SIG-M5 (cell line): ENCODE measurements at regions not wholly inside any gene's neighbourhood (a gene's known extent, or its start where the extent isn't known, plus 50 kb on each side); places are given as distances from the start of the nearest gene placed in this dataset.

Experiments used
- DNase-seq: peaks from one replicate; lab custom pipeline; 2025; lab: John Stamatoyannopoulos, UW

DNA sequence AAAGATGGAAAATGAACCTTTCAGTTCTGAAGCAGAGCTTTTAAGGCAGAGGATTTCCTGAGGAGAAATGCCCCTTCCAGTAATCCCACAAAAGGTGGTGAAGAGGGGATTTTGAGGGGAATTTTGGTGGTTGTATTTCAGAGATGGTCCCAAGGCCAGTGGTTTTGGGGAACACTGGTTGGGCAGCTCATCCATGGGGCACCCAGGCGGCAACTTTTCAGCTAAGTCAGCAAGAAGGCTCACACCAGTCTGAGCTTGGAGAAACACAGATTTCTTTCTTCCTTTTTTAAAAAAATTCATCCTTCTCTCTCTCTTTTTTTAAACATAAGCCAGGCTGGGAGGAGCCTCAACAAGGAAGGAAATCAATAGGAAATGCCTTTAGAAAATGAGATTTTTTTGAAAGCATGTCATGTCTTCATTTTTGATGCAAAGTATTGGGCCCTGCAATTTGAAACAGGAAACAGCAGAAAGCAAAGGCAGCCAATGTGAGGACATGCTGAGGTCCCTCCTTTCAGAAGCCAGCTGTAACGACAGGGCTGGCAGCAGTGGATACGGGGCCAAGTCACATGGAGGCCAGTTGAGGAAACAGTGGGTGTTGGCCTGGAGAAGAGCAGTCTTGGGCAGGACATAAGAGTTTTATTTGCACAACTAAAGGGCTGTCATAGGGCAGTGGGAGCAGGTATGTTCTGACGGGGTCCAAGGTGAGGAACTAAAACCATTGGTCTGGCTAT, 155.3 kb upstream of the KLF4 start:
- no peak for DNase-seq

GRCh38 chr9:107639426-107639825, 149.9 kb upstream of the KLF4 start:
- no peak for DNase-seq

GRCh38 chr9:107638521-107639310, 149.1 kb upstream of the KLF4 start:
- no peak for DNase-seq

- no peak for DNase-seq
Measured at GRCh38 chr9:107637421-107638420, 148.2 kb upstream of the KLF4 start.

DNA sequence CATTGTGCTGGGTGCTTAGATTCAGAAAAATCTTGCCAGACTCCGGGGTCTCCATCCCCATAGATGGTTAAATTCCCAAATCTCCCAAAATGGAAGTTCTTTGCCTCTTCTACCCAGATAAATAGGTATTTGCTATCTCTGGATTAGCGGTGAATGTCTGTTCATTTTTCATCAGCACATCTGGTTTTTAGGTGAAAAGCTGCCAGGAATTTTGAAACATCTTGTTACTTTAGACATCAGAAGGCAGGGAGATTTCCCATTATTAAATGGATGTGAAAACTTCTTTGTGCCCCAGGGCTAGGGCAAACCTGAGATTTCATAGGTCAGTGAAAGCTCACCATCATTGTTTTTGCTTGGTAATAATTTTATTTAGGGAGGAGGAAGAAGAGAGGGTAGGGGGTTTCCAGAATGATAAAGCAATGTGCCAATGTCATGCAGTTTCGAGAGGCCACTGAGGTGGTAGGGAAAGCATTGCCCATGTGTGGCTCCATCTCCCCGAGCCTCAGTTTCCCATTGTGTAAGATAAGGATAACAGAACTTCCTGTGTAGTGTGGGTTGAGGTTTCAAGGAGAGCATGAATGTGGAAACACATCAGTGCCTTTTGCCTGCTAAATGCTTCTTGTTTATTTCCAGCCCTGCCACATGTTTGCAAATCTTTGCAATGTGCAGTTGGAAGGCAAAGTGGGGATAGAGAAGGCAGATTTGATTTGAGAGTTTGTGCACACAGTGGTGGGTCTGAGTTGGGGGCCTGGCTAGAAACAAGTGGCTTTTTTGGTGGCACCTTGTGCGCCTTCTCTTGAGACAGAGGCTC, 147.2 kb upstream of the KLF4 start:
- DNase-seq, result no peak

DNA sequence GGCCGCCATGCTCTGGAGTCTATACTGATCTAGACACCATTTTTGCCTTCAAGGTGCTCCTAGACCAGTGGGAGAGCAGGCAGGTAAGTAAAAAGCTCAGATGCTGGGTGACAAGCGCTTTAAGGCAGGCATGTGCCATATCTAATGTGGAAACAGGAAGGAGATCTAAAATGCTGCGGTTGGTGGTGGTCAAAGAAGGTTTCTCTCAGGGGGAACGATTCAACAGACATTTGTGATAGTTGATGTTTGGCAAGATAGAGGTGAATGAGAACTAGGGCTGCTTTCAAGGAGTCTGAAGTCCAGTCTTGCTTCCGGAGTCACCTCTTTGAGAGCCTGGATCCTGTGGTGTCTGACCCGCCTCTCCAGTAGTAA, 146.2 kb upstream of the KLF4 start:
- no peak for DNase-seq

DNA sequence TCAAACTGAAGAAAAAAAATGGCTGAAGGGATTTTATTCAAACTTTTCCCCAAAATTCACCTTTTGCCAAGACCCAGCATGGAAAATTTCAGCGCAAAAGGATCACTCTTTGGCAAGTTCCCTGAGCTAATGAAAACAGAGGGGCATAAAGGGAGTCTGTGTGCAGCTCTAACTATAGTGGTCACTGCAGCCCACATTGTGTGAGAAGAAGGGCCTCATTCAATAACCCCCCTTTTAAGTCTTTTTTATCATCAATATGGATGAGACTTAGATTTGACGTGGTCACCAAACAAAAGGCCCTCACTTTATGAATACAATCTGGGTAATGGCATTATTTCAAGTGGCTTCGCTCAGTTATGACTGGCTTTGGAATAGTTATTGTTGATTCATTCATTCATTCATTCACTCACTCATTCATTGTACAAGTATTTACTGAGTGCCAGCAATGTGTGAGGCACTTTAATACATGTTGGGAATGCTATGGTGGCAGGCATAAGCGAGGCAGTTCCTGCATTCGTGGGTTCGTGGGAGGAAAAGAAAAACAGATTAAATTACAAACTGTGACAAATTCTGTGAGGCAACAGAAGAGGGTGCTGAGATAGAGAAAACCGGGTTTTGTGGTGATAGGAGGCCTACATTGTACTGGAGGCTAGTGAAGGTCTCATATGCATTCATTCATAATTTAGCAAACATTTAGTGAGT, 145.7 kb upstream of the KLF4 start:
- no peak for DNase-seq

DNA sequence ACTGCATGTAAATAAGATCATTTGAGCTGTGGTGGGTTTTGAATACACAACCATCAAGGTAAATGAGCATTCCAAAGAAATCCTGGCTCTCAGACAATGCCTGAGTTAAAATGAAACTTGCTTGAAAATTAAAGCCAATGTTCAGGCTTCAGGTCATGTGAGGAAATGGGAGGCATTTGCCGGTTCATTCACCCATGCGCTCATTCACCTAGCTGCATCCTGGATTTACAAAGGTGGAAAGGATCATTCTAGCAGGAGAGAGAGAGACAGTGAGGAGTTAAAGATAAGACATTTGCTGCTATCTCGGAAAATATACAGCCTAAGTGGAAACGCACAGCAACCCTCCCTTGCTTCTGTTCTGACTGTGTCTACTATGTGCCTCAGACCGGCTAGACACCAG, 143.8 kb upstream of the KLF4 start:
- DNase-seq, result no peak

DNA sequence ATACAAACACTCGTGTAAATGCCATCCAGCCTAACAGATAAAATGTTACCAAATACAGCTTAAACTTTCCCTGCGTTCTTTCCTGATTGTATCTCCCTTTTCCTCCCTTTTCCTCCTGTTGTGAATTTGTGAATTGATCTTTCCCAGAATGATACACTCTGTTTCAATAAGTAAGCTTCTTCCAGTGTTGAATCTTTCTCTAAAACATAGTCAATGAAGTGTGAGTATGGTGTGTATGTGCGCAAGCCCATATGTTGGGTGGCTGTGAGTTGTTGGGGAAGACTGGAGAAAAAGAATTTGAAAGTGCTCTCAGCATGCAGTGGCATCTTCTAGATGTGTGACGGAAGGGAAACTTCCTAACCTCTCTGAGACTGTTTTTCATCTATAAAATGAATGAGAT, 143.1 kb upstream of the KLF4 start:
- DNase-seq, result no peak

DNA sequence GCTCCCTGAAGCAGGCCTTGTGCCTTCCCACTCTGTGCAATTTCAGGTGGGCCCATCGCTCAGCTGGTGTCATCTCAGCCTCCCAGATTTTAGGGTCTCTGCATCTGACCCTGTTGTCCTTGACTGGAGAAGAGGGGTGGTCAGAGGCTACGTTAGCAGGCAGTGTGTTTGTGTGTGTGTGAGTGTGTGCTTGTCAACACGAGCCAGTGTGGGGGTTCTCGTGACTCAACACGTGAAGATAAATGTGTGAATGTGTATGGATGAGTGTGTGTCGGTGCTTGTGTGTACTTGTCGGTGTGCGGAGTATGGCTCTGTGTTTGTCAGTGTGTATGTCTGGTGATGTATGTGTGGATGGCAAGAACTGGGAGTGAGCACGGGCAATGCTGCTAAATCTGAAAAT, 142.6 kb upstream of the KLF4 start:
- no peak for DNase-seq

GRCh38 chr9:107631788-107632187, 142.2 kb upstream of the KLF4 start:
- no peak for DNase-seq

GRCh38 chr9:107630156-107630555, 140.6 kb upstream of the KLF4 start:
- DNase-seq, result peak; percentile 8

- DNase-seq, result no peak
Measured at GRCh38 chr9:107628444-107628843, 138.9 kb upstream of the KLF4 start.

DNA sequence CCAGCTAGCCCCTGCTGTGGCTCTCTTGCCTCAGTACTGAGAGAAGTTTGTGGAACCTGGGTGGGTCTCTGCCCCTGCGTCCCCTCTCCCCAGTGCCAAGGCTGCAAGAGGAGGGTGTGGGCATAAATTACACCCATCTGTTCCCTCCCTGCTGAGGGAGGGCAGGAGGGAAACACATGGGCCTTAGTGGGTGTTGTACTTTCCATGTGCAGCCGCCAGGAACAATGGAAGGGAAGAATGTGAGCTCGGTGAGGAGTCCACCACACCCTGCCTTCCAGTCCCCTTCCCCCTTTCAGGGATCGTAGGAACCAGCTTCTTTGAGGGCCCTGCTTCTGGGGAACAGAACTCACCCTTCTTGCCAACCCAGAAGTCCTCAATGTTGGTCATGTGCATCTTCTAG, 138.2 kb upstream of the KLF4 start:
- no peak for DNase-seq

DNA sequence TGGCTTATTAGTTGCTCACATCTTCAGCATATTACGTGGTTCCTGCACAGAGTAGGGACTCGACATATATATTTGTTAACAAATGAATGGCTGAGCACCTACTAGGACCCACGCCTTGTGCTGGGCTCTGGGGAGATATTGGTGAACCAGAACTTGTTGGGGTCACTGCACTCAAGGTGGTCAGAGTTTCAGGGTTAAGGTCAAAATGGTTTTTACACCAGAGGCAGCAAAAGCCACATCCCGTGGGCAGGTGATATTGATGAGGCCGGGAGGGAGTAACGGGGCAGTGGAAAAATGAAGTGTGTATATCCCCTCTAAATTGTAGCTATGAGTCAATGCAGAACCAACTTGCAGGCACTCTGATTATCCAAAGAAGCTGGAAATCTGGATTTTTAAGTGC, 136.5 kb upstream of the KLF4 start:
- no peak for DNase-seq

DNA sequence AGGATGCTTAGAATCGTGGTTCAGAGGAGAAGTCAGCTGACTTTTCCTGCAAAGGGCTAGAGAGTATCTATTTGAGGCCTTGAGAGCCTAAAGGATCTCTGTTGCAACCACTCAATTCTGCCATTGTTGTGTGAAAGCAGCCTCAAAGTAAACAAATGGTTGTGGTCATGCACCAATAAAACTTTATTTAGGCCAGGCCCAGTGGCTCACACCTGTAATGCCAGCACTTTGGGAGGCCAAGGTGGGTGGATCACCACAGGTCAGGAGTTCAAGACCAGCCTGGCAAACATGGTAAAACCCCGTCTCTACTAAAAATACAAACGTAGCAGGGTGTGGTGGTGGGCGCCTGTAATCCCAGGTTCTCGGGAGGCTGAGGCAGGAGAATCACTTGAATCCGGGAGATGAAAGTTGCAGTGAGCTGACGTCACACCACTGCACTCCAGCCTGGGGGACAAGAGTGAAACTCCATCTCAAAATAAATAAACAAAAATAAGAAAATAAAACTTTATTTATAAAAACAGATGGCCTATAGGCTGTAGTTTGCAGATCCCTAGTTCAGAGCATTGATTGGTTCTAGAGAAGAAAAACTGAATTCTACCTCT, 135.9 kb upstream of the KLF4 start:
- no peak for DNase-seq

GRCh38 chr9:107624234-107624948, 134.8 kb upstream of the KLF4 start:
- DNase-seq, result no peak

GRCh38 chr9:107621436-107621835, 131.9 kb upstream of the KLF4 start:
- no peak for DNase-seq

GRCh38 chr9:107620801-107621200, 131.2 kb upstream of the KLF4 start:
- no peak for DNase-seq

- no peak for DNase-seq
Measured at GRCh38 chr9:107620236-107620635, 130.7 kb upstream of the KLF4 start.
